Hepatocyte (in vitro differentiated cells): ENCODE measurements at regions not wholly inside any gene's neighbourhood (a gene's known extent, or its start where the extent isn't known, plus 50 kb on each side); places are given as distances from the start of the nearest gene placed in this dataset.

ENCODE experiments used
- DNase-seq: peaks from one replicate; pipeline ENCODE4 v3.0.0-alpha.2; 2016; ENCODE audit warnings: low spot score
- H2AFZ ChIP-seq: fragments of 200-600 bp; sonication (generic); 2 replicates; pipeline ENCODE4 v1.6.0; 2016; ENCODE audit warnings: antibody characterized with exemption, mild to moderate bottlenecking
- H3K27ac ChIP-seq: fragments of 200-600 bp; sonication (generic); 2 replicates; pipeline ENCODE4 v1.5.1; 2016; ENCODE audit warnings: mild to moderate bottlenecking
- H3K27me3 ChIP-seq: fragments of 200-600 bp; sonication (generic); 2 replicates; pipeline ENCODE4 v1.6.1; 2016
- H3K36me3 ChIP-seq: fragments of 200-600 bp; sonication (generic); replicated peaks from 2 replicates; pipeline ENCODE4 v1.5.1; 2016; ENCODE audit warnings: low read depth; ENCODE audit not compliant: insufficient read depth
- H3K4me1 ChIP-seq: fragments of 200-600 bp; sonication (generic); 2 replicates; pipeline ENCODE4 v1.5.1; 2016; ENCODE audit warnings: mild to moderate bottlenecking, moderate library complexity; ENCODE audit not compliant: insufficient read depth
- H3K4me2 ChIP-seq: fragments of 200-600 bp; sonication (generic); 2 replicates; pipeline ENCODE4 v1.6.0; 2016
- H3K4me3 ChIP-seq: fragments of 200-600 bp; sonication (generic); 2 replicates; pipeline ENCODE4 v1.5.1; 2016; ENCODE audit warnings: mild to moderate bottlenecking
- H3K79me2 ChIP-seq: fragments of 200-600 bp; sonication (generic); 2 replicates; pipeline ENCODE4 v1.6.0; 2017; ENCODE audit warnings: mild to moderate bottlenecking
- H3K9me2 ChIP-seq: fragments of 200-600 bp; sonication (generic); replicated peaks from 2 replicates; pipeline ENCODE4 v1.6.0; 2017; ENCODE audit warnings: mild to moderate bottlenecking; ENCODE audit not compliant: insufficient read depth
- H3K9me3 ChIP-seq: fragments of 200-600 bp; sonication (generic); 2 replicates; pipeline ENCODE4 v1.5.1; 2016; ENCODE audit warnings: low read depth, mild to moderate bottlenecking
- H4K20me1 ChIP-seq: fragments of 200-600 bp; sonication (generic); 2 replicates; pipeline ENCODE4 v1.6.0; 2016; ENCODE audit warnings: mild to moderate bottlenecking; ENCODE audit not compliant: insufficient read depth, poor library complexity, severe bottlenecking
- EZH2 ChIP-seq: fragments of 200-600 bp; sonication (generic); IDR thresholded peaks from 2 replicates; pipeline ENCODE4 v1.6.1; 2016; ENCODE audit warnings: antibody characterized with exemption, mild to moderate bottlenecking, borderline replicate concordance
- EZH2phosphoT487 ChIP-seq: fragments of 200-600 bp; sonication (generic); IDR thresholded peaks from one replicate; pipeline ENCODE4 v1.6.1; 2018; ENCODE audit warnings: antibody characterized with exemption, mild to moderate bottlenecking, low read depth, moderate library complexity; ENCODE audit not compliant: unreplicated experiment, severe bottlenecking
- WGBS: methylation state at CpG from one replicate; pipeline ENCODE4 v1.1.6; 2016; ENCODE audit warnings: low lambda C conversion rate; ENCODE audit errors: missing lambda C conversion rate; 5-methylcytosine and 5-hydroxymethylcytosine counted together
- TF ChIP-seq, protein P1 (sequence below): fragments of 200-600 bp; sonication (generic); IDR thresholded peaks from 2 replicates; pipeline ENCODE4 v1.5.1; 2016; ENCODE audit warnings: antibody characterized with exemption, mild to moderate bottlenecking; ENCODE audit not compliant: poor library complexity

- DNase-seq = no peak
- WGBS = 65% methylated on average over 9 of the region's 9 CpGs
- H3K36me3 ChIP-seq = no peaks in the 10 kb centered on the region
Observed at GRCh38 chr1:38256072-38256471, 209.5 kb upstream of the POU3F1 start.

GRCh38 chr1:38253314-38253713, 206.7 kb upstream of the POU3F1 start:
- Histone ChIP-seq H3K4me3 (no peak overlapping the region), H4K20me1 (no peaks in the 10 kb centered on the region), H3K4me2 (no peak overlapping the region), H3K27me3 (peaks cover 8% of the 10 kb centered on the region), H2AFZ (no peak overlapping the region), H3K9me2 (no peaks in the 10 kb centered on the region), H3K36me3 (no peaks in the 10 kb centered on the region), H3K4me1 (no peaks in the 10 kb centered on the region), H3K9me3 (no peaks in the 10 kb centered on the region), H3K79me2 (no peaks in the 10 kb centered on the region), H3K27ac (no peak overlapping the region)
- DNase-seq = no peak
- TF ChIP-seq, protein P1, sequence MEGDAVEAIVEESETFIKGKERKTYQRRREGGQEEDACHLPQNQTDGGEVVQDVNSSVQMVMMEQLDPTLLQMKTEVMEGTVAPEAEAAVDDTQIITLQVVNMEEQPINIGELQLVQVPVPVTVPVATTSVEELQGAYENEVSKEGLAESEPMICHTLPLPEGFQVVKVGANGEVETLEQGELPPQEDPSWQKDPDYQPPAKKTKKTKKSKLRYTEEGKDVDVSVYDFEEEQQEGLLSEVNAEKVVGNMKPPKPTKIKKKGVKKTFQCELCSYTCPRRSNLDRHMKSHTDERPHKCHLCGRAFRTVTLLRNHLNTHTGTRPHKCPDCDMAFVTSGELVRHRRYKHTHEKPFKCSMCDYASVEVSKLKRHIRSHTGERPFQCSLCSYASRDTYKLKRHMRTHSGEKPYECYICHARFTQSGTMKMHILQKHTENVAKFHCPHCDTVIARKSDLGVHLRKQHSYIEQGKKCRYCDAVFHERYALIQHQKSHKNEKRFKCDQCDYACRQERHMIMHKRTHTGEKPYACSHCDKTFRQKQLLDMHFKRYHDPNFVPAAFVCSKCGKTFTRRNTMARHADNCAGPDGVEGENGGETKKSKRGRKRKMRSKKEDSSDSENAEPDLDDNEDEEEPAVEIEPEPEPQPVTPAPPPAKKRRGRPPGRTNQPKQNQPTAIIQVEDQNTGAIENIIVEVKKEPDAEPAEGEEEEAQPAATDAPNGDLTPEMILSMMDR = no peak
- TF ChIP-seq EZH2 (no peak), EZH2phosphoT487 (no peak)
- 91% methylated on average over 2 of the region's 2 CpGs for WGBS

More at GRCh38 chr1:38256072-38256471, 209.5 kb upstream of the POU3F1 start:
- H3K4me2 ChIP-seq = no peak overlapping the region
- TF ChIP-seq, protein P1 = no peak
- TF ChIP-seq EZH2phosphoT487 = no peak
- TF ChIP-seq EZH2 = no peak
- no peak overlapping the region for H3K27ac ChIP-seq
- no peak overlapping the region for H2AFZ ChIP-seq
- H3K9me3 ChIP-seq = no peaks in the 10 kb centered on the region
- H3K79me2 ChIP-seq = no peaks in the 10 kb centered on the region
- no peaks in the 10 kb centered on the region for H3K9me2 ChIP-seq
- peaks cover 7% of the 10 kb centered on the region for H3K27me3 ChIP-seq
- H3K4me1 ChIP-seq = peaks cover 5% of the 10 kb centered on the region
- H3K4me3 ChIP-seq = no peak overlapping the region
- H4K20me1 ChIP-seq = no peaks in the 10 kb centered on the region

GRCh38 chr1:38250356-38250755, 203.8 kb upstream of the POU3F1 start:
- DNase-seq = no peak
- H3K9me2 ChIP-seq = no peaks in the 10 kb centered on the region
- no peak overlapping the region for H2AFZ ChIP-seq
- H3K36me3 ChIP-seq = no peaks in the 10 kb centered on the region
- TF ChIP-seq EZH2phosphoT487 (no peak), EZH2 (no peak)
- TF ChIP-seq, protein P1 = no peak
- no peaks in the 10 kb centered on the region for H3K79me2 ChIP-seq
- peaks cover 13% of the 10 kb centered on the region for H3K4me1 ChIP-seq
- no peaks in the 10 kb centered on the region for H4K20me1 ChIP-seq
- WGBS = 85% methylated on average over 3 of the region's 3 CpGs
- no peak overlapping the region for H3K27ac ChIP-seq
- no peak overlapping the region for H3K4me3 ChIP-seq
- H3K4me2 ChIP-seq = no peak overlapping the region
- no peaks in the 10 kb centered on the region for H3K9me3 ChIP-seq
- peaks cover 12% of the 10 kb centered on the region for H3K27me3 ChIP-seq

DNA sequence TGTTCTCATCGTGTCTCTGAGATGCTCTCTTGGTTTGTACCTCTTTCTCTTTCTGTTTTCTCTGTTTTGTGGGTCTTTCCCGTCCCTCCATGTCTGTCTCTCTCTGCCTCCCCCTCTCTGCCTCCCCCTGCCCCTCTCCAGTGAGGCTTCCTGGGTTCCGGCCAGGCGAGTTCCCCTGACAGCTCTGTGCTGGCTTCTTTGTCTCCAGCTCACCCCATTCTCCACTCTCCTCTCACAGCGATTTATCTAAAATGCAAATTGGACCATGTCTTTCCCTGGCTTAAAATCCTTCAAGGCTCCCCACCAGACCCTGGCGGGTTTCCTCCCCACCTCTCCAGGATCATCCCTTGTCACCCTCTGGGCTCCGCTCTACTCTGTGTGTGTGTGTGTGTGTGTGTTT, 202.4 kb upstream of the POU3F1 start:
- TF ChIP-seq EZH2 (no peak), EZH2phosphoT487 (no peak)
- TF ChIP-seq, protein P1 = no peak
- H3K27me3 ChIP-seq = peaks cover 12% of the 10 kb centered on the region
- no peak overlapping the region for H3K4me3 ChIP-seq
- H3K9me2 ChIP-seq = no peaks in the 10 kb centered on the region
- 92% methylated on average over 6 of the region's 7 CpGs for WGBS
- H3K27ac ChIP-seq = no peak overlapping the region
- no peaks in the 10 kb centered on the region for H3K36me3 ChIP-seq
- H3K4me1 ChIP-seq = peaks cover 13% of the 10 kb centered on the region
- H3K4me2 ChIP-seq = no peak overlapping the region
- DNase-seq = no peak
- H2AFZ ChIP-seq = no peak overlapping the region
- no peaks in the 10 kb centered on the region for H3K79me2 ChIP-seq
- H4K20me1 ChIP-seq = no peaks in the 10 kb centered on the region
- no peaks in the 10 kb centered on the region for H3K9me3 ChIP-seq
